ENCODE measurements at regions not wholly inside any gene's neighbourhood (a gene's known extent, or its start where the extent isn't known, plus 50 kb on each side); places are given as distances from the start of the nearest gene placed in this dataset.

GRCh38 chr7:89687211-89687610, 467.1 kb upstream of the STEAP1 start (continued):
- TF ChIP-seq, protein P1, sequence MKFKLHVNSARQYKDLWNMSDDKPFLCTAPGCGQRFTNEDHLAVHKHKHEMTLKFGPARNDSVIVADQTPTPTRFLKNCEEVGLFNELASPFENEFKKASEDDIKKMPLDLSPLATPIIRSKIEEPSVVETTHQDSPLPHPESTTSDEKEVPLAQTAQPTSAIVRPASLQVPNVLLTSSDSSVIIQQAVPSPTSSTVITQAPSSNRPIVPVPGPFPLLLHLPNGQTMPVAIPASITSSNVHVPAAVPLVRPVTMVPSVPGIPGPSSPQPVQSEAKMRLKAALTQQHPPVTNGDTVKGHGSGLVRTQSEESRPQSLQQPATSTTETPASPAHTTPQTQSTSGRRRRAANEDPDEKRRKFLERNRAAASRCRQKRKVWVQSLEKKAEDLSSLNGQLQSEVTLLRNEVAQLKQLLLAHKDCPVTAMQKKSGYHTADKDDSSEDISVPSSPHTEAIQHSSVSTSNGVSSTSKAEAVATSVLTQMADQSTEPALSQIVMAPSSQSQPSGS (CRISPR knock-in tag; IDR thresholded peaks at IDR 0.05; ENCODE audit: borderline replicate concordance, low read depth): no peak
- TF ChIP-seq TEAD1 (CRISPR knock-in tag; IDR thresholded peaks at IDR 0.05) (no peak), TEAD4 (CRISPR knock-in tag; IDR thresholded peaks at IDR 0.05) (no peak), ZNF232 (CRISPR knock-in tag; IDR thresholded peaks at IDR 0.05) (no peak)

GRCh38 chr7:89695241-89695640, 459.0 kb upstream of the STEAP1 start:
- no peak for DNase-seq (ENCODE audit: low spot score)
- peaks cover 16% of the 10 kb centered on the region for H3K36me3 Mint-ChIP-seq
- no peak overlapping the region for H3K27ac Mint-ChIP-seq
- peaks cover 62% of the 10 kb centered on the region for H3K9me3 Mint-ChIP-seq
- TF ChIP-seq GABPB1 (CRISPR knock-in tag; IDR thresholded peaks at IDR 0.05) (no peak), ESRRA (CRISPR knock-in tag; IDR thresholded peaks at IDR 0.05; ENCODE audit: borderline replicate concordance) (no peak), SOX15 (CRISPR knock-in tag; IDR thresholded peaks at IDR 0.05) (no peak), E2F1 (CRISPR knock-in tag; IDR thresholded peaks at IDR 0.05) (no peak)
- ChIA-PET POLR2A (no interaction called here), CTCF (interaction anchor here (0.8 to 1.0 kb wide), 2 partner anchors 42 to 72 kb away, joined by 3 read pairs; no protein-coding TSS in a partner anchor)
- peak; percentile 85 for ATAC-seq
- no peak overlapping the region for H3K4me3 Mint-ChIP-seq
- H3K27me3 Mint-ChIP-seq (ENCODE audit: low read depth): no peaks in the 10 kb centered on the region
- H3K4me1 Mint-ChIP-seq: no peaks in the 10 kb centered on the region

GRCh38 chr7:89714131-89714530, 440.1 kb upstream of the STEAP1 start:
- Mint-ChIP-seq H3K4me3 (no peak overlapping the region), H3K27me3 (ENCODE audit: low read depth) (no peaks in the 10 kb centered on the region), H3K4me1 (no peaks in the 10 kb centered on the region), H3K9me3 (peaks cover 9% of the 10 kb centered on the region; the same call in 1 of the 2 replicates), H3K27ac (no peak overlapping the region), H3K36me3 (no peaks in the 10 kb centered on the region)
- POLR2A ChIA-PET: no interaction called here
- CTCF ChIA-PET: no interaction called here
- ATAC-seq (no peak), DNase-seq (ENCODE audit: low spot score) (no peak)
- TF ChIP-seq TEAD4 (CRISPR knock-in tag; IDR thresholded peaks at IDR 0.05) (no peak), PREB (CRISPR knock-in tag; IDR thresholded peaks at IDR 0.05; ENCODE audit: borderline replicate concordance) (no peak), ZSCAN18 (CRISPR knock-in tag; IDR thresholded peaks at IDR 0.05) (no peak), TCF7 (CRISPR knock-in tag; IDR thresholded peaks at IDR 0.05; ENCODE audit: low read depth) (no peak), NFATC4 (CRISPR knock-in tag; IDR thresholded peaks at IDR 0.05) (no peak)
- TF ChIP-seq, protein P1 (CRISPR knock-in tag; IDR thresholded peaks at IDR 0.05; ENCODE audit: borderline replicate concordance, low read depth): no peak
- TF ChIP-seq, protein P2, sequence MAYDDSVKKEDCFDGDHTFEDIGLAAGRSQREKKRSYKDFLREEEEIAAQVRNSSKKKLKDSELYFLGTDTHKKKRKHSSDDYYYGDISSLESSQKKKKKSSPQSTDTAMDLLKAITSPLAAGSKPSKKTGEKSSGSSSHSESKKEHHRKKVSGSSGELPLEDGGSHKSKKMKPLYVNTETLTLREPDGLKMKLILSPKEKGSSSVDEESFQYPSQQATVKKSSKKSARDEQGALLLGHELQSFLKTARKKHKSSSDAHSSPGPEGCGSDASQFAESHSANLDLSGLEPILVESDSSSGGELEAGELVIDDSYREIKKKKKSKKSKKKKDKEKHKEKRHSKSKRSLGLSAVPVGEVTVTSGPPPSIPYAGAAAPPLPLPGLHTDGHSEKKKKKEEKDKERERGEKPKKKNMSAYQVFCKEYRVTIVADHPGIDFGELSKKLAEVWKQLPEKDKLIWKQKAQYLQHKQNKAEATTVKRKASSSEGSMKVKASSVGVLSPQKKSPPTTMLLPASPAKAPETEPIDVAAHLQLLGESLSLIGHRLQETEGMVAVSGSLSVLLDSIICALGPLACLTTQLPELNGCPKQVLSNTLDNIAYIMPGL (CRISPR knock-in tag; IDR thresholded peaks at IDR 0.05): no peak

Data from WTC11 (cell line).